Vagina (tissue), 2 donors: ENCODE measurements at regions not wholly inside any gene's neighbourhood (a gene's known extent, or its start where the extent isn't known, plus 50 kb on each side); places are given as distances from the start of the nearest gene placed in this dataset.

ENCODE experiments used
- DNase-seq, 2 donors: peaks; one replicate each; pipeline ENCODE4 v3.0.0-alpha.2; 2017; ENCODE audit errors: extremely low spot score in 2 of 2
- H3K27ac ChIP-seq: fragments of 200-600 bp; sonication (generic); one replicate; pipeline ENCODE4 v1.5.1; 2019
- H3K27me3 ChIP-seq: fragments of 200-600 bp; sonication (generic); one replicate; pipeline ENCODE4 v1.5.1; 2019
- H3K36me3 ChIP-seq, 2 donors: fragments of 200-600 bp; sonication (generic); one replicate each; pipeline ENCODE4 v1.5.1; 2017 to 2019
- H3K4me1 ChIP-seq: fragments of 200-600 bp; sonication (generic); one replicate; pipeline ENCODE4 v1.5.1; 2019
- H3K4me3 ChIP-seq, 2 donors: fragments of 200-600 bp; sonication (generic); 1 replicate in 1 of 2; 2 replicates in 1 of 2; pipeline ENCODE4 v1.5.1; 2016 to 2019
- H3K9me3 ChIP-seq: fragments of 200-600 bp; sonication (generic); one replicate; pipeline ENCODE4 v1.5.1; 2019
- CTCF ChIP-seq, 3 experiments: fragments of 450-650 bp in 2 of 3; fragments of 200-600 bp in 1 of 3; sonication (generic) in 1 of 3; IDR thresholded peaks; one replicate each; pipeline ENCODE4 v1.5.1; 2017 to 2019; ENCODE audit warnings: antibody characterized with exemption in 3 of 3, mild to moderate bottlenecking in 2 of 3, moderate library complexity in 2 of 3
- POLR2A ChIP-seq, 2 donors: fragments of 450-650 bp; IDR thresholded peaks; one replicate each; pipeline ENCODE4 v1.6.1; 2017; ENCODE audit warnings: antibody characterized with exemption in 2 of 2, mild to moderate bottlenecking in 2 of 2, moderate library complexity in 2 of 2
- POLR2AphosphoS5 ChIP-seq, 2 donors: sonication (generic); formaldehyde crosslinking; IDR thresholded peaks; one replicate each; pipeline ENCODE4 v1.9.0; 2017; ENCODE audit warnings: antibody characterized with exemption in 2 of 2, mild to moderate bottlenecking in 2 of 2, low read depth in 1 of 2; ENCODE audit not compliant: insufficient read depth in 1 of 2
- intact Hi-C: fragments of 100-400 bp; cut with DNase I; formaldehyde crosslinking; loops from one replicate; pipeline ENCODE4 v1.15.1; 2023

- intact Hi-C loops = no loop called here
- TF ChIP-seq CTCF (IDR thresholded peaks at IDR 0.05) (no peak), POLR2AphosphoS5 (IDR thresholded peaks at IDR 0.05; ENCODE audit: insufficient read depth in 1 of 2, low read depth in 1 of 2) (no peak), POLR2A (IDR thresholded peaks at IDR 0.05) (no peak)
- H3K27ac ChIP-seq = no peak overlapping the region
Observed at GRCh38 chr7:54810401-54810800, 51.4 kb upstream of the SEC61G start.

GRCh38 chr7:54811041-54811845 is 52.2 kb upstream of the SEC61G start:
- H3K36me3 ChIP-seq = no peaks in the 10 kb centered on the region
- no peaks in the 10 kb centered on the region for H3K9me3 ChIP-seq
- intact Hi-C loops = no loop called here
- H3K27ac ChIP-seq = no peak overlapping the region
- no peaks in the 10 kb centered on the region for H3K27me3 ChIP-seq
- no peak for DNase-seq
- peaks cover 9% of the 10 kb centered on the region for H3K4me1 ChIP-seq
- TF ChIP-seq POLR2A (IDR thresholded peaks at IDR 0.05) (no peak), CTCF (IDR thresholded peaks at IDR 0.05) (no peak), POLR2AphosphoS5 (IDR thresholded peaks at IDR 0.05; ENCODE audit: insufficient read depth in 1 of 2, low read depth in 1 of 2) (no peak)
- H3K4me3 ChIP-seq = no peak overlapping the region

More at GRCh38 chr7:54810401-54810800, 51.4 kb upstream of the SEC61G start:
- Histone ChIP-seq H3K36me3 (no peaks in the 10 kb centered on the region), H3K9me3 (no peaks in the 10 kb centered on the region), H3K4me3 (no peak overlapping the region), H3K4me1 (peaks cover 9% of the 10 kb centered on the region), H3K27me3 (no peaks in the 10 kb centered on the region)
- no peak for DNase-seq

- Histone ChIP-seq H3K36me3 (no peaks in the 10 kb centered on the region), H3K9me3 (no peaks in the 10 kb centered on the region), H3K27ac (no peak overlapping the region), H3K4me3 (no peak overlapping the region), H3K27me3 (no peaks in the 10 kb centered on the region), H3K4me1 (peaks cover 9% of the 10 kb centered on the region)
- no peak for DNase-seq
- no peak for TF ChIP-seq CTCF (IDR thresholded peaks at IDR 0.05)
- no peak for TF ChIP-seq POLR2AphosphoS5 (IDR thresholded peaks at IDR 0.05; ENCODE audit: insufficient read depth in 1 of 2, low read depth in 1 of 2)
- no peak for TF ChIP-seq POLR2A (IDR thresholded peaks at IDR 0.05)
- intact Hi-C loops = no loop called here
Observed at GRCh38 chr7:54811846-54812254, 52.8 kb upstream of the SEC61G start.

GRCh38 chr7:54812756-54813322 is 53.8 kb upstream of the SEC61G start:
- Histone ChIP-seq H3K4me1 (peaks cover 9% of the 10 kb centered on the region), H3K4me3 (no peak overlapping the region), H3K9me3 (no peaks in the 10 kb centered on the region), H3K27me3 (no peaks in the 10 kb centered on the region), H3K36me3 (no peaks in the 10 kb centered on the region), H3K27ac (no peak overlapping the region)
- TF ChIP-seq POLR2A (IDR thresholded peaks at IDR 0.05) (no peak), POLR2AphosphoS5 (IDR thresholded peaks at IDR 0.05; ENCODE audit: insufficient read depth in 1 of 2, low read depth in 1 of 2) (no peak), CTCF (IDR thresholded peaks at IDR 0.05) (no peak)
- intact Hi-C loops = no loop called here
- DNase-seq = no peak

- DNase-seq = no peak
- no peaks in the 10 kb centered on the region for H3K27me3 ChIP-seq
- peaks cover 9% of the 10 kb centered on the region for H3K4me1 ChIP-seq
- H3K9me3 ChIP-seq = no peaks in the 10 kb centered on the region
- H3K27ac ChIP-seq = no peak overlapping the region
- no peak for TF ChIP-seq CTCF (IDR thresholded peaks at IDR 0.05)
- TF ChIP-seq POLR2AphosphoS5 (IDR thresholded peaks at IDR 0.05; ENCODE audit: insufficient read depth in 1 of 2, low read depth in 1 of 2) = no peak
- no peak for TF ChIP-seq POLR2A (IDR thresholded peaks at IDR 0.05)
- no peaks in the 10 kb centered on the region for H3K36me3 ChIP-seq
- intact Hi-C loops = no loop called here
- no peak overlapping the region for H3K4me3 ChIP-seq
Observed at GRCh38 chr7:54813398-54813797, 54.4 kb upstream of the SEC61G start.
